ENCODE measurements at regions not wholly inside any gene's neighbourhood (a gene's known extent, or its start where the extent isn't known, plus 50 kb on each side); places are given as distances from the start of the nearest gene placed in this dataset.

GRCh38 chr1:164092603-164093353 is 466.2 kb upstream of the PBX1 start:
- DNase-seq (ENCODE audit: extremely low spot score, unreplicated experiment): no peak
- peaks cover 26% of the 10 kb centered on the region for H3K9me3 Mint-ChIP-seq (ENCODE audit: unreplicated experiment)
- no peak overlapping the region for H3K4me3 Mint-ChIP-seq (ENCODE audit: unreplicated experiment)

DNA sequence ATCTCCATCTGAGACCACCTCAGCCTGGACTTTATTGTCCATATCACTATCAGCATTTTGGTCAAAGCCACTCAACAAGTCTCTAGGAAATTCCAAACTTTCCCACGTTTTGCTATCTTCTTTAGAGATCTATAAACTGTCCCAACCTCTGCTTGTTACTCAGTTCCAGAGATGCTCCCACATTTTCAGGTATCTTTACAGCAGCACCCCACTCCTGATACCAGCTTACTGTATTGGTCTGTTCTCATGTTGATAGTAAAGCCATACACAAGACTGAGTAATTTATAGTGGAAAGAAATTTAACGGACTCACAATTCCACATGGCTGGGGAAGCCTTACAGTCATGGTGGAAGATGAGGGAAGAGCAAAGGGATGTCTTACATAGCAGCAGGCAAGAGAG is 465.4 kb upstream of the PBX1 start:
- no peak overlapping the region for H3K27ac Mint-ChIP-seq (ENCODE audit: unreplicated experiment)
- H3K27me3 Mint-ChIP-seq (ENCODE audit: unreplicated experiment): no peaks in the 10 kb centered on the region
- H3K4me3 Mint-ChIP-seq (ENCODE audit: unreplicated experiment): no peak overlapping the region
- H3K4me1 Mint-ChIP-seq (ENCODE audit: unreplicated experiment): no peaks in the 10 kb centered on the region
- H3K36me3 Mint-ChIP-seq (ENCODE audit: unreplicated experiment): no peaks in the 10 kb centered on the region
- TF ChIP-seq CTCF (IDR thresholded peaks at IDR 0.05): no peak
- peaks cover 26% of the 10 kb centered on the region for H3K9me3 Mint-ChIP-seq (ENCODE audit: unreplicated experiment)
- DNase-seq (ENCODE audit: extremely low spot score, unreplicated experiment): no peak

More at GRCh38 chr1:164092603-164093353, 466.2 kb upstream of the PBX1 start:
- TF ChIP-seq CTCF (IDR thresholded peaks at IDR 0.05): peak; percentile 14
- H3K4me1 Mint-ChIP-seq (ENCODE audit: unreplicated experiment): no peaks in the 10 kb centered on the region
- no peak overlapping the region for H3K27ac Mint-ChIP-seq (ENCODE audit: unreplicated experiment)
- H3K36me3 Mint-ChIP-seq (ENCODE audit: unreplicated experiment): no peaks in the 10 kb centered on the region
- no peaks in the 10 kb centered on the region for H3K27me3 Mint-ChIP-seq (ENCODE audit: unreplicated experiment)

DNA sequence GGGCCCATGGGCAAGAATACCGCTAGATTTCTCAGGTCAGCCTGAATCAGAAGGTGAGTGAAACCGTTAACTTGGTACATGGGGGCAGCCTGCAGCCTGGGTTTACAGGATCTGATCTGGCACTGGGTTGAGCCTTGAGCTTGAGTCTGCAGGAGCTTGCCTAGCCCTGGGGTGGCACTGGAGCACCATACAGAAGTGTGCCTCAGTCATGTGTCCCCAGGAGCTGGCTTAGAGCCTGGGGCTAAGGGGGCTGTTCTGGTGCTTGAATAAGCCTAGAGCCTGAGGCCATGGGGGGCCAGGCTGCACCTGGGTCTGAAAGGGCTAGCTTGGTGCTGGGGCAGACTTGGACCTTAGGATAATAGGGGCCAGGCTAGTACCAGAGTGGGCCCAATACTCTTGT is 457.2 kb upstream of the PBX1 start:
- H3K4me3 Mint-ChIP-seq (ENCODE audit: unreplicated experiment): no peak overlapping the region
- no peak for TF ChIP-seq CTCF (IDR thresholded peaks at IDR 0.05)
- no peaks in the 10 kb centered on the region for H3K4me1 Mint-ChIP-seq (ENCODE audit: unreplicated experiment)
- no peaks in the 10 kb centered on the region for H3K36me3 Mint-ChIP-seq (ENCODE audit: unreplicated experiment)
- peaks cover 2% of the 10 kb centered on the region for H3K27me3 Mint-ChIP-seq (ENCODE audit: unreplicated experiment)
- H3K9me3 Mint-ChIP-seq (ENCODE audit: unreplicated experiment): no peaks in the 10 kb centered on the region
- H3K27ac Mint-ChIP-seq (ENCODE audit: unreplicated experiment): no peak overlapping the region
- DNase-seq (ENCODE audit: extremely low spot score, unreplicated experiment): no peak

GRCh38 chr1:164131949-164132348 is 427.0 kb upstream of the PBX1 start:
- no peaks in the 10 kb centered on the region for H3K9me3 Mint-ChIP-seq (ENCODE audit: unreplicated experiment)
- H3K4me1 Mint-ChIP-seq (ENCODE audit: unreplicated experiment): no peaks in the 10 kb centered on the region
- H3K27ac Mint-ChIP-seq (ENCODE audit: unreplicated experiment): no peak overlapping the region
- H3K27me3 Mint-ChIP-seq (ENCODE audit: unreplicated experiment): no peaks in the 10 kb centered on the region
- no peak overlapping the region for H3K4me3 Mint-ChIP-seq (ENCODE audit: unreplicated experiment)
- H3K36me3 Mint-ChIP-seq (ENCODE audit: unreplicated experiment): no peaks in the 10 kb centered on the region
- DNase-seq (ENCODE audit: extremely low spot score, unreplicated experiment): no peak
- no peak for TF ChIP-seq CTCF (IDR thresholded peaks at IDR 0.05)

GRCh38 chr1:164137273-164137925 is 421.6 kb upstream of the PBX1 start:
- Mint-ChIP-seq H3K27me3 (ENCODE audit: unreplicated experiment) (no peaks in the 10 kb centered on the region), H3K4me3 (ENCODE audit: unreplicated experiment) (no peak overlapping the region), H3K4me1 (ENCODE audit: unreplicated experiment) (no peaks in the 10 kb centered on the region), H3K9me3 (ENCODE audit: unreplicated experiment) (no peaks in the 10 kb centered on the region), H3K27ac (ENCODE audit: unreplicated experiment) (no peak overlapping the region), H3K36me3 (ENCODE audit: unreplicated experiment) (no peaks in the 10 kb centered on the region)
- no peak for DNase-seq (ENCODE audit: extremely low spot score, unreplicated experiment)
- TF ChIP-seq CTCF (IDR thresholded peaks at IDR 0.05): no peak
